GM20000 (cell line): ENCODE measurements at regions not wholly inside any gene's neighbourhood (a gene's known extent, or its start where the extent isn't known, plus 50 kb on each side); places are given as distances from the start of the nearest gene placed in this dataset.
"Not testable (repeated sequence)": the region's sequence is repeated elsewhere in the genome, so short reads cannot be mapped to it uniquely, and the experiment has no call there.

Source experiments
- DNase-seq: peaks from one replicate; pipeline ENCODE4 v3.0.0; 2012; ENCODE audit warnings: low spot score
- TF ChIP-seq, protein P1 (sequence below): IDR thresholded peaks from 2 replicates; pipeline ENCODE4 v1.5.1; 2012; ENCODE audit warnings: mild to moderate bottlenecking, control low read depth; ENCODE audit errors: extremely low read depth, missing control alignments

GRCh38 chr1:73026114-73026513 lies 743.8 kb upstream of the NEGR1 start:
- TF ChIP-seq, protein P1, sequence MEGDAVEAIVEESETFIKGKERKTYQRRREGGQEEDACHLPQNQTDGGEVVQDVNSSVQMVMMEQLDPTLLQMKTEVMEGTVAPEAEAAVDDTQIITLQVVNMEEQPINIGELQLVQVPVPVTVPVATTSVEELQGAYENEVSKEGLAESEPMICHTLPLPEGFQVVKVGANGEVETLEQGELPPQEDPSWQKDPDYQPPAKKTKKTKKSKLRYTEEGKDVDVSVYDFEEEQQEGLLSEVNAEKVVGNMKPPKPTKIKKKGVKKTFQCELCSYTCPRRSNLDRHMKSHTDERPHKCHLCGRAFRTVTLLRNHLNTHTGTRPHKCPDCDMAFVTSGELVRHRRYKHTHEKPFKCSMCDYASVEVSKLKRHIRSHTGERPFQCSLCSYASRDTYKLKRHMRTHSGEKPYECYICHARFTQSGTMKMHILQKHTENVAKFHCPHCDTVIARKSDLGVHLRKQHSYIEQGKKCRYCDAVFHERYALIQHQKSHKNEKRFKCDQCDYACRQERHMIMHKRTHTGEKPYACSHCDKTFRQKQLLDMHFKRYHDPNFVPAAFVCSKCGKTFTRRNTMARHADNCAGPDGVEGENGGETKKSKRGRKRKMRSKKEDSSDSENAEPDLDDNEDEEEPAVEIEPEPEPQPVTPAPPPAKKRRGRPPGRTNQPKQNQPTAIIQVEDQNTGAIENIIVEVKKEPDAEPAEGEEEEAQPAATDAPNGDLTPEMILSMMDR: no peak

DNA sequence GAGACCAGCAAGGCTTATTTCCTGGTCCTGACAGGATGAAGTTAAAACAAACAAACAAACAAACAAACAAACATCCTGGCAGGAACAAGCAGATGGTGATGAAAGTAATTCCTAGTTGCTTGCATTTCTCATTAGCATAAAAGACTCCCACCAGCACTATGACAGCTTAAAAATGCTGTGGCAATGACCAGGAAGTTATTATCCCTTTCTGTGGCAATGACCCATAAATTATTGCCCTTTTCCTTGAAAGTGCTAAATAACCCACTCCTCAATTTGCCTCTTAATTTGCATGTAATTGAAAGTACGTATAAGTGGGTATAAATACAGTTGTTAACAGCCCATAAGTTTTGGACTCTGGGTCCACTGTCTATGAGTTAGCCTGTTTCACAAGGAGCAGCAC lies 727.6 kb upstream of the NEGR1 start:
- TF ChIP-seq, protein P1: no peak
- no peak for DNase-seq

More at GRCh38 chr1:73026114-73026513, 743.8 kb upstream of the NEGR1 start:
- no peak for DNase-seq

- no peak for DNase-seq
- TF ChIP-seq, protein P1: no peak
Measured at GRCh38 chr1:73009311-73009710, 727.0 kb upstream of the NEGR1 start.

DNA sequence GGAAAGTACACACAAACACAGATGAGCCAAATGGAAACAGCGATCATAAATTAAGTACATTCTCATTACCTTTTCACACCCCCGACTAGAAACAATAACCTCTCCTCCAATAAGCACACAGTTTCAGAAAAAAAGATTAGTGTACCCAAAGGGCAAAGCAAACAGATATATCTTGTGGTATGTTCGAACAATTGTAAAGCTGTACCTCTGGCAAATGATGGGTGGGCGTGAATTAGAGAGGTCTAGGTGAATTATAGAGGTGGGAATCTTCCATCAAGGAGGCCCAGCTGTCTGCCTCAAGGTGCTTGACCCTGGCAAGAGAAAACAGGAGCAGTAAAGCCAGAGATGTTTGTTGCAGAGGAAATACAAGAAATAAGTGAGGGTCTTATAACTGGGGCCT lies 715.3 kb upstream of the NEGR1 start:
- TF ChIP-seq, protein P1: no peak
- DNase-seq: no peak

DNA sequence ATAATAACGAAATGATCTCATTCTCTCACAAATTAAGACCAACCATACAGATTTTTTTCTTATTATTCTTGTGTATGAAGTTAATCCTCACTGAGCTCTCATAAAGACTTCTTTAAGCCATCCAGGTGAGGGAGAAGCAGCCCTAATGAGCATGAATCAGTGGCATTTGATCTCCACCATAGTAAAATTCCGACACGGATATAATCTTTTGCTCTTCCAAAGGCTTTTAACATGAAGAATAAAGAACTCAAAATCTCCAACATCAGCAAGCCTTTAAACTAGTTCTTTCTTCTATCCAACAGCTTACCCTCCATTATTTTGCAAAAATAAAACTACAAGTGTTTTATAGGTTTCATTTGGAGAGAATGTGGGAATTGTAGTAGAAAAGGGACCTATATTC lies 714.7 kb upstream of the NEGR1 start:
- DNase-seq: no peak
- TF ChIP-seq, protein P1: no peak

DNA sequence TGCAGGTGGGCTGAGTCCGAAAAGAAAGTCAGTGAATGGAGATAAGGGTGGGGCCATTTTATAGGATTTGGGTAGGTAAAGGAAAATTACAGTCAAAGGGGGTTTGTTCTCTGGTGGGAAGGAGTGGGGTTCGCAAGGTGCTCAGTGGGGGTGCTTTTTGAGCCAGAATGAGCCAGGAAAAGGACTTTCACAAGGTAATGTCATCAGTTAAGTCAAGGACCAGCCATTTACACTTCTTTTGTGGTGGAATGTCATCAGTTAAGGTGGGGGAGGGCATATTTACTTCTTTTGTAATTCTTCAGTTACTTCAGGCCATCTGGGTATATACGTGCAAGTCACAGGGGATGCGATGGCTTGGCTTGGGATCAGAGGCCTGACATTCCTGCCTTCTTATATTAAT lies 705.5 kb upstream of the NEGR1 start:
- DNase-seq: not testable (repeated sequence)

GRCh38 chr1:72986591-72987290 lies 704.4 kb upstream of the NEGR1 start:
- TF ChIP-seq, protein P1: no peak
- no peak for DNase-seq

- DNase-seq: not testable (repeated sequence)
Measured at GRCh38 chr1:72985024-72985423, 702.7 kb upstream of the NEGR1 start.

DNA sequence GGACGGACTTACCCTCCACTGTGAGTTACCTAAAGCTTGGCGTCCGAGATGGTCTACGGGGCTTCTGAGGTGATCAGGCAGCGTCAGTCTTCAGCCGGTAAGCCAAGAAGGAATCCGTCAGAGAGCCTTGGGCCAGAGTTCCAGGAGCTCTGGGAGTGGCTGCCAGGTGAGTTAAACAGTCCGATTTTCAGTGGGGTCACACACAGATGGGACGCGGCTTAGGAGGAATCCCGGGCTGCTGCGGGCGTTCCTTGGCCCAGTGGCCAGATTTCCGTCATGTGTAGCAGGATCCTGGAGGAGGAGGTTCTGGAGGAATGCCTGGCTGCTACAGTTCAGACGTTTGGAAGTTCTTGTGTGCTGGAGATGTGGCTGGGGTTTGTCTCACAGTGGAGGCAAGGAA lies 700.7 kb upstream of the NEGR1 start:
- not testable (repeated sequence) for DNase-seq
